C1 segment of cervical spinal cord (tissue), 14 donors: ENCODE measurements at regions not wholly inside any gene's neighbourhood (a gene's known extent, or its start where the extent isn't known, plus 50 kb on each side); places are given as distances from the start of the nearest gene placed in this dataset.
"Not testable (repeated sequence)": the region's sequence is repeated elsewhere in the genome, so short reads cannot be mapped to it uniquely, and the experiment has no call there.

Source experiments
- DNase-seq, 14 donors: peaks; one replicate each; lab custom pipeline; 2025; lab: John Stamatoyannopoulos, UW

DNA sequence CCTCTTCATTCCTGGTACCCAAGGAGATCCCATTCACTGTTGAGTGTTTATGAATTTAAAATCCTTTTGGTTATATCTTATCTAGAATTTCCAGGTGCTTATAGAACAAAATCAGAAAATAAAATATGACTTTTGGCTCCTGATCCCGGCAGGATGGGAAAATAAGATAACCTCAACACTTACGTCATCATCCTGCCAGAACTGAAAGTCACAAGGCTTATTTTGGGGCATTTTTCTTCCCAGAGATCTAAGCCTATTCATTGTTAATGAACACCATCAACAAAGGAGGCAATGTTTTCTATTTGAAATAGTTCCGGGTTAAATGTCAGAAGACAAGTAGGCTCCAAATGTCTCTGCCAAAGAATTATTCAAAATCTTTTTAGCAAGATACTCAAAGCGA, 580.6 kb downstream of the TFAP2A start:
- no peak for DNase-seq

DNA sequence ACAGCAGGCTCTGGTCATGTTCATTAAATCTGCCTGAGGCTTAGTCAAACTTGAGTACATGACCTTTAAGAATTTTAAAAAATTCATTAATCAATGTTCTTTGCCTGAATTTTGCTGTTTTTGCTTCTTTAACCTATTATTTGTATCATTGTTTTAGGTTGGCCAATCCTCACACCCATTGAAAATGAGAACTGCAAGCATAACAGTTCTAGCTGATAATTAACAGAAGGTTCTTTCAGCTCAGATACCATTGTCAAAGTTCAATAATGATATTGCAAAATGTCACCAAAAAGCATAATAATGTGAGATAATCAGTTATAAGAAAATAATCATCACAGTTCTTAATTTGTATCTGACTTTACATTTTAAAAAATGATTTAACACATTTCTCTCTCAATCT, 583.1 kb downstream of the TFAP2A start:
- no peak for DNase-seq

DNA sequence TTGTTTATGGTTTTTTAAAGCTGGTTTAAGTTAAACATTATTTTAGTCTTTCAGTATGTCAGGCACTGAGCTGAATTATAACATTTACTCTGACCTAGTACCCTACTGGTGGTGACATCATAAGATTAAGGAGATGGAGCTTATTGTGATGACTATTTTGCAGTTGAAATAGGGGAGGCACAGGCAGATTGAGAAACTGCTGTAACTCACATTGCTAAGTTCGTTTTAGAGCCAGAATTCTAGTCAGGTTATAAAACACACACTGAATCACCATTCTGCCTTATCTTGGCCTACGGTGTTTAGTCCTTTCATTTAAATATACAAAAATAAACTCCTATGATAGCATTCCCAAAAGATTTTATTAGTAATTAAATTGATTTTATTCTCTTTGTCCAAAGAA, 584.1 kb downstream of the TFAP2A start:
- DNase-seq, result no peak

DNA sequence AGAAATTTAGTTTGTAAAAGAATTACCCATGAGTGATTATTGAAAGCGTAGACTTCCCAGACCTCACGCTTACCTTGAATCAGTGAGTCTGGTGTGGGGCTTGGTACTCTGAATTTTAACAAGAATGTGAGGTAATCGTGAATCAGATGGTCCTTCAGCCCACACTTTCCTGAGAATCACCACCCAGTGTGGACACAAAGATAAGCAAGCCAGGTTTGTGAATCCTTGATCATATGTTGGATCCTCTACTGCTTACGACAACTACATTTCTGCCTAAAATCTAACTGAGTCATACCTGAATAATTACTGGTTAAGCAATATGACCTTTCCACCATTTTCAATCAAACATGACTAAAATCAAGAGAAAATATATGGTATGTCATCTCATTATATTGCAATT, 589.3 kb downstream of the TFAP2A start:
- DNase-seq, result no peak

DNA sequence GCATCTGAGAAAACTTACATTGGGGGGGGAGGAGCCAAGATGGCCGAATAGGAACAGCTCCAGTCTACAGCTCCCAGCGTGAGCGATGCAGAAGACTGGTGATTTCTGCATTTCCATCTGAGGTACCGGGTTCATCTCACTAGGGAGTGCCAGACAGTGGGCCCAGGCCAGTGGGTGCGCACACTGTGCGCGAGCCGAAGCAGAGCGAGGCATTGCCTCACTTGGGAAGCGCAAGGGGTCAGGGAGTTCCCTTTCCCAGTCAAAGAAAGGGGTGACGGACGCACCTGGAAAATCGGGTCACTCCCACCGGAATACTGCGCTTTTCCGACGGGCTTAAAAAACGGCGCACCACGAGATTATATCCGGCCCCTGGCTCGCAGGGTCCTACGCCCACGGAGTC, 604.1 kb downstream of the TFAP2A start:
- DNase-seq, result not testable (repeated sequence)

DNA sequence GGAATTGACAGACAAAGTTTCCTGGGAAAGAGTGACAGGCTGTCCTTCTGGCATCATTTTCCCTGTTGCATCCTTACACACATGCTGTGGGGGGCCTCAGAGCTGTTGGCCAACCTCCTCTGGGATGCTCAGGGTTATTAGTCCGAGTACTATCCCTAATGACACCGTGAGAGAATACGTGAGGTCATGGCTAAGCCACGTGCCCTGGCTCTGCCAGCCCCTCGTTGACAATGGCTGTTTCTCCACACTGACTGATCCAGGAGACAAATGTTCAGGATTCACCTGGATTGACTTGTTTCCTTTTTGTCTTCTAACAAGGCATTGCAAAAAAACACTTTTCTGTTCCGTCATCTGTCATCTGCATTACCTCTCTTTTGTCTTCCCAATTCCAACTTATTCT, 604.6 kb downstream of the TFAP2A start:
- no peak for DNase-seq

DNA sequence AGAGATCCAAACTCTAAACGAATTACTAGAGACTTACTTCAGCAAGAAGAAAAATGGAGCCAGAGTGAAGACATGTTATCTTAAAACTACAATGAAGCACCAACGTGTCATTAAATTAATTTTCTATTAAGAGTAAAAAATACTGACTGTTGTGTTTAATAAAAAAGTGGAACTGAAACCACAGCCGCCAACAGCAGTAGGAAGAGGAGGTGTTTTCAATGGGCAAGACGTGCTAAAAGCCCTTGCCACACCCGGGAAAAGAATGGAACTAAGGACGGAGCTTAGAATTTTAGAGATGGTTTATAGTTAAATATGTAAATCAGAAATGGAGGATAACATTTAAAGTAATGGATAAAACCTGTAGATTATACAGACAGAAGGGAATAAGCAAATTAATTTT, 608.7 kb downstream of the TFAP2A start:
- DNase-seq, result no peak

DNA sequence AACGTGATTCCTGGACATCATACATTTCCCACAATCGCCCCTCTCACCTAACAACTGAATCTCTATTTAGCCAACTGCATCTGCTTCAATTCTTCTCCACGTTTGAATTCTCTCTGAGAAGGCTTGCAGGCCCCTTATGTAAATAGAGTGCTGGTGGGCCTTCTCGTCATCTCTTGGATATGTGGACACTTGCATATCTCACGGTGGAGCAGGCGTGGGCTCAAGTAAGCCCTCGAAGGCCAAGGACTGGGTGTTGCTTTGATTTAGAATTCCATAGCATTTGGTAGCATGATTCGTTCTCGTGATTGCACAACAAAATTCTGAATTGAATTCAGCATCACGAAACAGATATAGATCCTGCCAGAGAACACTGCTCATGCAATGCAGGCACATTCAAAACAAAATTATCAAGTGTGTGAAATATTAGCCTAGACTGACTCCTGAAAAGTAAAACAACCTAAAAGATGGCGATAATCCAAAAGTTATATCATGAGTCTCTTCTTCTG, 613.6 kb downstream of the TFAP2A start:
- DNase-seq, result no peak

DNA sequence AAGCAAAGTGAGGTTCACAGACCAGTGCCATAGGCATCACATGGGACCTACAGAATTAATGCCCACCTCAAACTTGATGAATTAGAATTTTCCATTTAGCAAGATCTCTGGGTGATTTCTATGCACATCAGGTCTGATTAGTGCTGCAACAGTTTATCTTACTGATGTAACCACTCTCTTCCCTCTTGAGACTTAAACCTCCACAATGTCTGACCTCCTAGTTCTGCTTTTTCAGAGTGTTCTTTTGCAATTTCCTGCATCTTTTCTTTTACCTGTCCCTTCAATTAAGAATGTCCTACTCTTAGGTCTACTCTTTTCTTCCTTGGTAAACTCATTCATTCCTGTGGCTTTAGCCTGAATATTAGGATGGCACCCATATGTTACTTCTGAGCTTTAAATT, 615.3 kb downstream of the TFAP2A start:
- DNase-seq, result no peak

DNA sequence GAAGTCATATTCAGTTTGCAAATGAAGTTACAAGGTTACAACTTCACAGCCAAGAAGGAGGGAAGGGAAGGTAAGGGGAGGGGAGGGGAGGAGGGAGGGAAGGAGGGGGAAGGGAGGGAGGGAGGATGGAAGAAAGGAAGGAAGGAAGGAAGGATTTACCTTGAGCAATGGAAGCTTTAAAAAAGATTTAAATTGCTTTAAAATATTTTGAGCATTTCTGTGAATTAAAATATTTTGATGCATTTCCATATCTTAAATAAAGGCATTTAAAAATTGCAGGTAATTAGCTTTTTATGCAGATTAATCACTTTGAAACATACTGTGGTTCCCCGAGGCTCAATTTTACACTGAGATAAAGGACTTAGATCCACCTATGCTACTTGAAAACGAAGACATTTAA, 618.0 kb downstream of the TFAP2A start:
- DNase-seq, result no peak

DNA sequence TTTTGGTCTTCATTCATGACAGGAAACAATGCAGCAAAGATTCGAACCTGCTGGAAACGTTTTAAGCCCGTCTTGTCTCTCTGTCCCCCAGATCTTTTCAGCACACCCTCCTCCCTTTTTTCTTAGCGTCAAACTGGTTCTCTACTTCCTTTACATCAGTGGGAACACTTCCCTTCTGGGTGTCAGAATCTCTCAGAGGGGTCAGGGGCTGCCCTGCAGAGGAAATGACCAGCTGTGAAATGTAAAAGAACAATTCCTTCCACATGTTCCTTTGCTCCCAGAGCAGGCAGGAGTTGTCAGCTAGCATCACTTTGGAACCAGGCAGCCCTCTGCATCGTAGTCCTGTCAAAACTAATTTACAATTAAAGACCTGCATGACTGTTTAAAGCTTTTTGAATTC, 619.0 kb downstream of the TFAP2A start:
- no peak for DNase-seq

DNA sequence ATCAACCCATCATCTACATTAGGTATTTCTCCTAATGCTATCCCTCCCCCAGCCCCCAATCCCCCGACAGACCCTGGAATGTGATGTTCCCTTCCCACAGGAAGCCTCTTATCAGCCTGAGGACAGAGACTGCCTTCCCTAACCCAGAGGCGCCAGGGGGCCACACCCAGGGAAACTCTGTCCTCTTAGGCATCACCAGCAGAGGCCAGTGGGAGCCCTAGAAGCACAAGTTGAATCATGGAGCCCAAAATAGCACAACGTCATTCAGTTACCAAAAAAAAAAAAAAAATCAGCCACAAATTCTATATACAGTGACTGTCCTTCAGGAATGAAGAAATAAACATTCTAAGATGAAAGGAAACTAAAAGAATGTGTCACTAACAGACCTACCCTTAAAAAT, 625.7 kb downstream of the TFAP2A start:
- no peak for DNase-seq

DNA sequence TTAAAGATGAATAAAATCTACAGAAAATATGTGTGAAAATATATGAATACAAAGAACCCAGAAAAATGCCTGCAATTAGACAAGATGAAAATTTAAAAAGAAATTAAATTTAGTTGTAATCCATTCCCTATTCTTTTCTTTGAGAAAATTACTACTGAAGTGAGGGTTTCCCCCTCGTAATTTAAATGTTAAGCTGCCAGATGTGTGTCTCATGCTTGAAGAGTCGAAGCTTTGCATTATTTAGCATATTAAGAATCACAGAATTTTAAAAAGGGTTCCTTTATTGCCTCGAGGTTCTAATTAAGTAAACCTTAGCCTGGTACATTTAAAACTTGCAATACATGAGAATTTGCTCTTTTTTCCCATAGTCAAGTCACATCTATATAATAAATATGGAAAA, 630.1 kb downstream of the TFAP2A start:
- no peak for DNase-seq

DNA sequence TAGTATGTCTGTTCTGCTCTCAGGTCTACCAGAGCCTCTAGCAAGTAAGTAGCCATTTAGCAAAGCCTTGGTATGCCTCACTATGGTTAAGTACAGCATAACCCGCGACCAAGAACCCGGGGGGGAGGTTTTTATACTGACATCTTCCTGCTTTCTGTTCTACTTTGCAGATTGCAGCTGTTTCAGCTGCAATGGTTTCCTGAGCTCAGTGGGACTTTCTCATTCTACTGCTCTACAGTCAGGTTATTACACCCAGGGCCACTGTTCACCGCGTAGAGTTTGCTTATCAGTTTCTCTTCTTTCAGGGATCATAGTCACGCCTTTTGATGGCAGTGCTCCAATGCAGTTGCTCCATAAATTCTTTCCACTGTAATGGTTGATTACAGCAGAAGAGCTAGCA, 631.3 kb downstream of the TFAP2A start:
- no peak for DNase-seq

DNA sequence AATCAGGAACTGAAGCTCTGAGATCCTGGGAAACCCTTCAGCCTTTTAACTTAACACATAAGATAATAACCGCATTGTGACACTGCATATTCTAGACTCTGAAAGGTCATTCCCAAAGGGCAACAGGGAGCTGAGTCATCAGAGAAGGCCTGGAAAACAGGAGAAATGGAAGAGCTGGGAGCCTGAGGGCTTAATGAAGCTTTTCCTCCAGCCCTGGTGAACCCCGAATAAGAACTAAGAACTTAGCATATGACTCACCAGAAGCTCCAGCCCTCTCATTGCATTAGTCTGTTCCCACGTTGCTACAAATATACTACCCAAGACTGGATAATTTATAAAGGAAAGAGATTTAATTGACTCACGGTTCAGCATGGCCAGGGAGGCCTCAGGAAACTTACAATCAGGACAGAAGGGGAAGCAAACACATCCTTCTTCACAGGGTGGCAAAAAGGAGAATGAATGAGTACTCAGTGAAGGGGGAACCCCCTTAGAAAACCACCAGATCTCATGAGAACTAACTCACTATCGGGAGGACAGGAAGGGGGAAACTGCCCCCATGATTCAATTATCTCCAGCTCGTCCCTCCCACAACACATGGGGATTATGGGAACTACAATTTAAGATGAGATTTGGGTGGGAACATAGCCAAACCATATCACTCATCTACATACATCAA, 648.5 kb downstream of the TFAP2A start:
- DNase-seq, result no peak

DNA sequence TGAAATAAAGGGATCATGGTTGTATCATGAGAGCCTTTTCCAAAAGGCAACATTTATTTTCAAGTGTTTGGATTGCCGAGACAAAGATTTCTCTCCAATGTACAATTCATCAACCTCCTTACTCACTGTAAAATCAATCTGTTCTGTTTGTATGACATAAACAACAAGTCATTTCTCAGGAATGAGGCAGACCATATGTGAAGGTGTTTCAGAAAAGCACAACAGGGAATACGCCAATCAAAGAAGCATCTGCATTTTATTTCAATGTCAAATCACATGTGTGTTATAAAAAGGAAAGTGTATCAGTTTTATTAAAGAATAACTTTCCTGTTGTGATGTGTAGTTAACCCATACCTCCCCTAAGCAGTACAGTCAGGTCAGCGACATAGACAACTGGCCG, 653.7 kb downstream of the TFAP2A start:
- no peak for DNase-seq

DNA sequence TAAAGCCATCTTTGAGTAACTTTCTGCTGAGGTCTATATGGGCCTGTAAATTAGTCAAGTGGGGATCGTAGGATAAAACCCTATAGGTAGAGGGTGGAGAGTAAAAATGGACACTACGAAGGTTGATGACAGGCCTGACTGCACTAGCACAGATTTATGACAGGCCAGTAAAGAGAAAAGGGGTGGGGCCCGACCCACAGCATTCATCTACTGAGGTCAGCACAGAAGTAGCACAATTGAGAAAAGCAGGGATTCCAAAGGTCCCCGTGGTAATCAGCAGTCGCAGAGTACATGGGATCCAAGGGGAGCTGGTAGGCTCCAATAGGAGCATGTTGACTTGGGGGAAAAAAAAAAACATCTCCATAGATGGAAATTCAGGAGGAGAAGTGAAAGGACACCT, 660.4 kb downstream of the TFAP2A start:
- DNase-seq, result no peak

DNA sequence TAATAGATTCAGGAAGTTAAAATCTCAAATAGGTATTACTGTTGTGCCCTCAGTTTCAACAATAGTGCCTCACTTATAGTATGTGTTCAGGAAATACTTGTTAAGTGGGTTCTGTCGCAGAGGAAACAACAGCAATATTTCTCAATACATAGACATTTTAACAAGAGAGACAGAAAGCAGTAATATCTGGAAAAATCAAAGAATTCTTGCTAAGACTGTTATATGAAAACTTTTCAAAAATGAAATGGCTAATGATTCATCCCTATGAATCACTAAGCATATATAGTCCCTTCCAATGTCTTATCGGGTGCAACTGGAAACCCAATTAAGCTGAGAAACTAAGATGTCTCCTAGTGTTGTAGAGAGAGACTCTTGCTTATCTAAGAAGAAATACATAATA, 668.9 kb downstream of the TFAP2A start:
- no peak for DNase-seq

DNA sequence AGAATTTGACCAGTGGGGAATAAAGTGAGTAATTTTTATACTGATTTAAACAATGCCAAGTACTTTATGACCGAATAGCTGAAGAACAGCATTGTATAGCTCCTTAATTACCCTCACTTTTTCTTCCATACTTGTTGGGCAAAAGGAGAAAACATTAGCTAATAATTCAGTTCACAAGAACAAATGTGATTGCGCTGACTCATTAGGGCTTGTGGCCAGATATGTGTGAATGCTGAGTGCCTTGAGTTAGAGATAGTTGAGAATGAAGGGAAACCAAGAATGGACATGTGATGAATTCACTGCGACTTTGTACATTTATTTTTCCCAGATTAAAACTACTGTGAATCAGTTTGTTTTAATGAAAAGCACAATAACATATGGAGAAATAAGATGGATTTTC, 669.4 kb downstream of the TFAP2A start:
- DNase-seq, result no peak

DNA sequence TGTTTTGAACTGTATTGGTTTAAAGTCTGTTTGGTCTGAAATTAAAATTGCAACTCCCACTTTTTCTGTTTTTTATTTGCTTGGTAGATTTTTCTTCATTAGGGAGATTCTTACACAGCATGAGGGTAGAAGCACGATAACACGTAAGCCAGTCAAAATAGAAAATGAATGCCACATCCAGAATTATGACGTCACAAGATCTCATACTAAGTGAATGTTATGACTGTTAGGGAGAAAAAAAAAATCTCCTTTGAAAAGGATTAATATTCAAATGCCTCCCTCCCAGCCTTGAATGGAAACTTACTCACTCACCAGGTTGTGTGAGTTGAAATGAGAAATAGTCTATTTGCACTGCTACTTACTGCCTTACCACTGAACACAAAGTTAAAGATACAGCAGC, 670.8 kb downstream of the TFAP2A start:
- DNase-seq, result no peak

DNA sequence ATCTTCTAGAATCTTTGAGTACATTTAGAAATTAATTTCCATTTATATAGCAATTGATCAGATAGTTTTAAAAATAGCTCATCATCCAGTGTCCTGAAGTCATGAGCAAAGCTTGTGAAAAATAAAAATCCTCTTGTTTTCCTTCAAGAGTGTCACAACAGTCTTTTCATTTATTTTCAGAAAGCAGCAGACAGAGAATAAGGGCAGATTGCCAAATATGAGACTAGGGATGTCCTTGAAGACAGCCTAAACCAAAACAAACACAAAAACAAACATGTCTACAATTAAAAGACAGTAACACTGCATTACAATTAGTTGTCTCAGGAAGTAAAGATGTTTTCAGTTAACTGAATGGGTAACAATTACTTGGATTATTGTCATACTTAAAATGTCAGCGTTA, 682.8 kb downstream of the TFAP2A start:
- DNase-seq, result no peak

DNA sequence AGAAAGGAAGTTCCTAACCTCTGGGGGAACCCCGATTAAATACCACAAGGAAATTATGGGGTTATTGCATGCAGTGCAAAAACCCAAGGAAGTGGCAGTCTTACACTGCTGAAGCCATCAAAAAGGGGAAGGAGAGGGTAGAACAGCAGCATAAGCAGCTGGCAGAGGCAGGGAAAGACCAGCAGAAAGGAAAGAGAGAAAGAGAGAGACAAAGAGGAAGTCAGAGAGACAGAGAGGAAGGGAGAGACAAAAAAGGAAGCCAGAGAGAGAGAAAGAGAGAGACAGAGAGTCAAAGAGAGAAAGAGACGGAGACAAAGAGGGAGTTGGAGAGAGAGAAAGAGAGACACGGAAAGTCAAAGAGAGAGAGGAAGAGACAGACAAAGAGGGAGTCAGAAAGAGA, 689.1 kb downstream of the TFAP2A start:
- not testable (repeated sequence) for DNase-seq

DNA sequence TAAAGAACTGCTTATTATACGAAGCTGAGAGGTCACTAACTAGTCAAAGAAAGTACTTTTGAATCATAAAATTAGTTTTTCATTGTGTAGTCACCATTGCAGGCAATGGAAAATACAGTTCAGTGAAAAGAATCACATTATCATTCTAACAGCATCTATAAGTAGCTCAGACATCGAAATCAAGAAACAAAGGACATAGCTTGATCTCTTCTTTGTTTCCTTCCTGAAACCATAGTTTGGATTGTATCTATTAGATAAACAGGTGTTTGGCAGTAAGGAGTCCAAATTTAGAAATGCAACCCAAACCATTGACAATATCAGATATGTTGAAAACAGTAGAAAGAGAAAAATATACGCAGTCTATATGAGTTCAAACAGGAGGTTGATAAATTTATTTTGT, 697.3 kb downstream of the TFAP2A start:
- no peak for DNase-seq

DNA sequence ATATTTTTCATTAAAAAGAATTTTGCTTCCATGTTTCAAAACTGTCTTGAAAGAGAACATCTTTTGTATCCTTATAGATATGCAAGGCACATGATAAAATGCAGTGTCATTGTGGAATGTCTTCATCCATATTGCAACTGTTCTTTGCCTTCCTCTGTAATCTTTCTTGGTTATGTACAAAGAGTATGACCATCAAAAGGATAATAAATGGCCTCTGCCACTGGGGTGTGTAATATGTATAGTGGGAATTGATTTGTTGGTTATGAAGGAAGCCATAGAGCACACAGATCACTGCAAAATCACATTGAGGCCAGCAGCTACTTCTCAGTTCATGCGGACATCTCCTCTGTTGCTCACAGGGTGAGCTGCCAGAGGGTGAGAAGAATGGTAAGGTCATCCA, 703.5 kb downstream of the TFAP2A start:
- no peak for DNase-seq
